ENCODE measurements at regions not wholly inside any gene's neighbourhood (a gene's known extent, or its start where the extent isn't known, plus 50 kb on each side); places are given as distances from the start of the nearest gene placed in this dataset.

GRCh38 chr13:30846311-30846710, 59.8 kb upstream of the MEDAG start:
- Histone ChIP-seq H3K4me1 (ENCODE audit: insufficient read depth, low read length, poor library complexity, severe bottlenecking) (peaks cover under 1% of the 10 kb centered on the region), H3K79me2 (ENCODE audit: insufficient read depth, low read depth, low read length) (no peaks in the 10 kb centered on the region), H4K20me1 (ENCODE audit: insufficient read depth, low read length) (no peaks in the 10 kb centered on the region), H3K4me3 (ENCODE audit: low read depth, low read length, poor library complexity, severe bottlenecking) (no peak overlapping the region), H3K9me3 (ENCODE audit: low read length) (peaks cover 12% of the 10 kb centered on the region; the same call in 1 of the 2 replicates), H3K4me2 (ENCODE audit: low read length) (no peak overlapping the region), H3K9me2 (ENCODE audit: insufficient read depth, low read length) (no peaks in the 10 kb centered on the region), H2AFZ (ENCODE audit: low read length) (no peak overlapping the region), H3K27ac (ENCODE audit: low read depth, low read length, poor library complexity, severe bottlenecking) (no peak overlapping the region), H3K36me3 (ENCODE audit: insufficient read depth, low read length) (no peaks in the 10 kb centered on the region)
- no TSS peak for BruUV-seq (replicated peaks)
- CTCF ChIA-PET (ENCODE audit: unreplicated experiment): no interaction called here
- DNase-seq (ENCODE audit: low spot score): no peak
- TF ChIP-seq, protein P1, sequence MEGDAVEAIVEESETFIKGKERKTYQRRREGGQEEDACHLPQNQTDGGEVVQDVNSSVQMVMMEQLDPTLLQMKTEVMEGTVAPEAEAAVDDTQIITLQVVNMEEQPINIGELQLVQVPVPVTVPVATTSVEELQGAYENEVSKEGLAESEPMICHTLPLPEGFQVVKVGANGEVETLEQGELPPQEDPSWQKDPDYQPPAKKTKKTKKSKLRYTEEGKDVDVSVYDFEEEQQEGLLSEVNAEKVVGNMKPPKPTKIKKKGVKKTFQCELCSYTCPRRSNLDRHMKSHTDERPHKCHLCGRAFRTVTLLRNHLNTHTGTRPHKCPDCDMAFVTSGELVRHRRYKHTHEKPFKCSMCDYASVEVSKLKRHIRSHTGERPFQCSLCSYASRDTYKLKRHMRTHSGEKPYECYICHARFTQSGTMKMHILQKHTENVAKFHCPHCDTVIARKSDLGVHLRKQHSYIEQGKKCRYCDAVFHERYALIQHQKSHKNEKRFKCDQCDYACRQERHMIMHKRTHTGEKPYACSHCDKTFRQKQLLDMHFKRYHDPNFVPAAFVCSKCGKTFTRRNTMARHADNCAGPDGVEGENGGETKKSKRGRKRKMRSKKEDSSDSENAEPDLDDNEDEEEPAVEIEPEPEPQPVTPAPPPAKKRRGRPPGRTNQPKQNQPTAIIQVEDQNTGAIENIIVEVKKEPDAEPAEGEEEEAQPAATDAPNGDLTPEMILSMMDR (conservative IDR thresholded peaks at IDR 0.05; ENCODE audit: low read length): no peak
- no peak for TF ChIP-seq EZH2phosphoT487 (IDR thresholded peaks at IDR 0.05; ENCODE audit: borderline replicate concordance, low read depth, low read length)
- intact Hi-C loops (cut with micrococcal nuclease; ENCODE audit: unreplicated experiment): no loop called here
- POLR2A ChIA-PET: interaction anchor here (0.7 kb wide), 1 partner anchor 19 kb away, joined by 4 read pairs; no protein-coding TSS in a partner anchor

GRCh38 chr13:30846866-30847265, 59.2 kb upstream of the MEDAG start:
- Histone ChIP-seq H2AFZ (ENCODE audit: low read length) (no peak overlapping the region), H3K9me3 (ENCODE audit: low read length) (peaks cover 12% of the 10 kb centered on the region; the same call in 1 of the 2 replicates), H3K27ac (ENCODE audit: low read depth, low read length, poor library complexity, severe bottlenecking) (no peak overlapping the region), H3K4me3 (ENCODE audit: low read depth, low read length, poor library complexity, severe bottlenecking) (no peak overlapping the region), H3K4me2 (ENCODE audit: low read length) (no peak overlapping the region), H3K79me2 (ENCODE audit: insufficient read depth, low read depth, low read length) (no peaks in the 10 kb centered on the region), H3K36me3 (ENCODE audit: insufficient read depth, low read length) (no peaks in the 10 kb centered on the region), H4K20me1 (ENCODE audit: insufficient read depth, low read length) (no peaks in the 10 kb centered on the region), H3K9me2 (ENCODE audit: insufficient read depth, low read length) (no peaks in the 10 kb centered on the region), H3K4me1 (ENCODE audit: insufficient read depth, low read length, poor library complexity, severe bottlenecking) (peaks cover 4% of the 10 kb centered on the region)
- ChIA-PET POLR2A (interaction anchor here (0.6 to 1.0 kb wide), 5 partner anchors 11 to 542 kb away, joined by 3 read pairs; no protein-coding TSS in a partner anchor), CTCF (ENCODE audit: unreplicated experiment) (interaction anchor here (1.0 kb wide), 1 partner anchor 21 kb away, joined by 3 read pairs; no protein-coding TSS in a partner anchor)
- intact Hi-C loops (cut with micrococcal nuclease; ENCODE audit: unreplicated experiment): no loop called here
- no TSS peak for BruUV-seq (replicated peaks)
- DNase-seq (ENCODE audit: low spot score): no peak
- TF ChIP-seq, protein P1 (conservative IDR thresholded peaks at IDR 0.05; ENCODE audit: low read length): no peak
- TF ChIP-seq EZH2phosphoT487 (IDR thresholded peaks at IDR 0.05; ENCODE audit: borderline replicate concordance, low read depth, low read length): no peak

DNA sequence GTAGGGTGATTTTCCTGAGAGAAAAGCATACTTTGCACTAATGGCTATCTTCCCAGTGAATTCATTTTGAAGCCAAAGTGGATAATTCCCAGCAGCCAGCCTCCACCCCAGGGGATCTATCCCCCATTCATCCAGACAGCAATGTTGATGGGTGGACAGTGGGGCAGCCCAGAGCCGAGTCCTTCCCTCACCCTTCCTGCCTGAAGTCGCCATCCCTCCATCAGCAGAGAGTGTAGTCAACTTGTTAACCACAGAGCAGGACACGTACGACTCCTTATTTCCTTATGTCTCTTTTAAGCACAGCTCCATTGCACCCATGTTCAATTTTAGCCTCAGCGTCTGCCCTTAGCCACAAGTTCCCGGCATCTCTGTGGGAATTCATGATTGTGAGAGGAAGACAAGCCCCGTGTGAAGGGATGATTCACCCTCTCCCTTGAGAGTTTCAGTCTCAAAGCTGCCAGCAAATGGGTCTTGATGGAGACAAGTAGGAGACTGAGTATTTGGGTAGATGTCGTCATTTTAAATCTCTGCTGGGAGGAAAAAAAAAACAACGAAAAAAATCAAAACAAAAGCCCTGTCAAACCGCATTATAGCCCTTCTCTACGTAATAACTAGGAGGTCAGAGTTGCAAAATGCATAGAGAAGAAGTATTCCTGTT, 58.3 kb upstream of the MEDAG start:
- DNase-seq (ENCODE audit: low spot score): no peak

More for the DNA sequence above, 58.3 kb upstream of the MEDAG start:
- Histone ChIP-seq H3K36me3 (ENCODE audit: insufficient read depth, low read length) (no peaks in the 10 kb centered on the region), H3K9me3 (ENCODE audit: low read length) (peaks cover 7% of the 10 kb centered on the region; the same call in 1 of the 2 replicates), H4K20me1 (ENCODE audit: insufficient read depth, low read length) (no peaks in the 10 kb centered on the region), H3K4me1 (ENCODE audit: insufficient read depth, low read length, poor library complexity, severe bottlenecking) (peaks cover 4% of the 10 kb centered on the region), H3K27ac (ENCODE audit: low read depth, low read length, poor library complexity, severe bottlenecking) (no peak overlapping the region), H2AFZ (ENCODE audit: low read length) (no peak overlapping the region), H3K4me2 (ENCODE audit: low read length) (no peak overlapping the region), H3K9me2 (ENCODE audit: insufficient read depth, low read length) (no peaks in the 10 kb centered on the region), H3K79me2 (ENCODE audit: insufficient read depth, low read depth, low read length) (no peaks in the 10 kb centered on the region), H3K4me3 (ENCODE audit: low read depth, low read length, poor library complexity, severe bottlenecking) (no peak overlapping the region)
- intact Hi-C loops (cut with micrococcal nuclease; ENCODE audit: unreplicated experiment): no loop called here
- ChIA-PET POLR2A (interaction anchor here (0.8 to 1.0 kb wide), 2 partner anchors 10 to 35 kb away, joined by 3 read pairs; no protein-coding TSS in a partner anchor), CTCF (ENCODE audit: unreplicated experiment) (interaction anchor here (1.0 kb wide), 1 partner anchor 22 kb away, joined by 3 read pairs; no protein-coding TSS in a partner anchor)
- TF ChIP-seq EZH2phosphoT487 (IDR thresholded peaks at IDR 0.05; ENCODE audit: borderline replicate concordance, low read depth, low read length): no peak
- TF ChIP-seq, protein P1 (conservative IDR thresholded peaks at IDR 0.05; ENCODE audit: low read length): no peak
- BruUV-seq (replicated peaks): no TSS peak
